A673 (cell line): ENCODE measurements at regions not wholly inside any gene's neighbourhood (a gene's known extent, or its start where the extent isn't known, plus 50 kb on each side); places are given as distances from the start of the nearest gene placed in this dataset.

Source experiments
- BruUV-seq: library from RNA; stranded (reverse); fragments of 400-500 nt; replicated peaks from 2 replicates; lab custom pipeline; 2021; lab: Mats Ljungman, UMichigan
- CTCF ChIA-PET: fragments of 300-600 bp; sonication (Branson Sonifier 250); formaldehyde crosslinking; loops from one replicate; lab custom pipeline; 2022; ENCODE audit warnings: antibody characterized with exemption; lab: Charles Lee
- POLR2A ChIA-PET: fragments of 300-600 bp; sonication (Branson Sonifier 250); formaldehyde crosslinking; loops from one replicate; lab custom pipeline; 2022; ENCODE audit warnings: antibody characterized with exemption; ENCODE audit not compliant: low non-redundant PET; lab: Charles Lee
- DNase-seq: peaks from one replicate; pipeline ENCODE4 v3.0.0-alpha.2; 2015; ENCODE audit warnings: low spot score
- H3K27ac ChIP-seq: fragments of 200-600 bp; sonication (generic); 2 replicates; pipeline ENCODE4 v1.5.1; 2016; ENCODE audit warnings: mixed run types, low read depth, mild to moderate bottlenecking, mixed read lengths, antibody characterized with exemption, low read length; ENCODE audit not compliant: poor library complexity, severe bottlenecking
- H3K27me3 ChIP-seq: fragments of 200-600 bp; sonication (generic); replicated peaks from 2 replicates; pipeline ENCODE4 v1.6.1; 2017; ENCODE audit warnings: mixed run types, low read depth, mild to moderate bottlenecking, mixed read lengths, antibody characterized with exemption, low read length; ENCODE audit not compliant: insufficient read depth, poor library complexity
- H3K36me3 ChIP-seq: fragments of 200-600 bp; sonication (generic); 2 replicates; pipeline ENCODE4 v1.6.1; 2016; ENCODE audit warnings: mixed run types, mild to moderate bottlenecking, mixed read lengths, antibody characterized with exemption, low read length; ENCODE audit not compliant: insufficient read depth, poor library complexity, severe bottlenecking
- H3K4me1 ChIP-seq: fragments of 200-600 bp; sonication (generic); 2 replicates; pipeline ENCODE4 v1.6.1; 2017; ENCODE audit warnings: mixed run types, mild to moderate bottlenecking, mixed read lengths, antibody characterized with exemption, low read length; ENCODE audit not compliant: insufficient read depth, poor library complexity, severe bottlenecking
- H3K4me3 ChIP-seq: fragments of 200-600 bp; sonication (generic); 2 replicates; pipeline ENCODE4 v1.5.1; 2016; ENCODE audit warnings: low read depth, mixed run types, mild to moderate bottlenecking, mixed read lengths, low read length; ENCODE audit not compliant: poor library complexity, severe bottlenecking
- H3K9me3 ChIP-seq: fragments of 200-600 bp; sonication (generic); 2 replicates; pipeline ENCODE4 v1.6.1; 2016; ENCODE audit warnings: mixed run types, low read depth, mild to moderate bottlenecking, mixed read lengths, antibody characterized with exemption, low read length; ENCODE audit not compliant: poor library complexity, severe bottlenecking
- EZH2 ChIP-seq: fragments of 200-600 bp; sonication (generic); IDR thresholded peaks from 2 replicates; pipeline ENCODE4 v1.6.1; 2017; ENCODE audit warnings: borderline replicate concordance, low read depth, mild to moderate bottlenecking, mixed read lengths, antibody characterized with exemption, low read length; ENCODE audit not compliant: poor library complexity, severe bottlenecking
- intact Hi-C: fragments of 100-400 bp; cut with micrococcal nuclease; formaldehyde crosslinking; loops from one replicate; pipeline ENCODE4 v1.10.0; 2022; ENCODE audit not compliant: unreplicated experiment
- TF ChIP-seq, protein P1 (sequence below): fragments of 300-800, 200-600 bp; sonication (generic); conservative IDR thresholded peaks from 2 replicates; pipeline ENCODE4 v1.5.1; 2017; ENCODE audit warnings: low read depth, mild to moderate bottlenecking, antibody characterized with exemption, low read length, moderate library complexity, mixed read lengths

DNA sequence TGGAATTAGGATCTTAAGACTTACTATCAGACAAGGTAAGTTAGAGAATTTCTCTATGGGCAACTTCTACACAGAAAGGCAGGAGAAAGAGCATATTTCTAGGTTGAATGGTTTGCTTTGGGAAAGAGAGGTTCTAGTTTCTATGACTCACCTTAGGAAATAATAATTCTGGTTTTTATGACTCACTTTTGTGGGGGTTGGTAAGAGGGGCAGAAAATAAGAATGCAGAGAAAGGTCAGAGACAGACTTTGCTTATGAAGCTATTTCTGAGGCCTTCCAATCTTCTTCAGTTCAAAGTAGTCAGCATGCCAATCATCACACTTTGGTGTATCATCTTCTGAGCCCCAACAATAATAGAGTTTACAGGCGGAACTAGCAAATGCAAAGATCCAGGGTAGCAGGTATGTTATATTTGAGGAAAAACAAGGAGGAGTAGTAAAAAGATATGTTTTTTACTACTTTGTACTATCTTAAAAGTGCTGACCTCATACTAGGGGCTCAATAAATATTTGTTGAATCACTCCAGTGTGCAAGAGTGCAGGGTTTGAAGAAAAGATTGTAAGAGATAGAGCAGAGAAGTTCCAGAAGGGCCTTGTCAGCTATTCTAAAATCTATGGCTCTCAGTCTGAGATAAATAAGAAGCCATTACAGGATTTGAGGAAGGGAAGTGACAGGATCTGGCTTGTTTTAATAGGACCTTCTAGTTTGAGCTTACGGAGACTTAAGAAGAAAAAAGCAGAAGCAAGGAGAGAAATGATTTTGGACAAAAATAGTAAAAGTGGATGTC lies 56.7 kb upstream of the LRFN5 start:
- no TSS peak for BruUV-seq
- no peak for DNase-seq
- POLR2A ChIA-PET, result no interaction called here
- H3K9me3 ChIP-seq, result no peaks in the 10 kb centered on the region
- H3K27ac ChIP-seq, result no peak overlapping the region
- H3K4me1 ChIP-seq, result no peaks in the 10 kb centered on the region
- CTCF ChIA-PET, result no interaction called here
- intact Hi-C loops, result no loop called here
- H3K4me3 ChIP-seq, result no peak overlapping the region
- TF ChIP-seq, protein P1, sequence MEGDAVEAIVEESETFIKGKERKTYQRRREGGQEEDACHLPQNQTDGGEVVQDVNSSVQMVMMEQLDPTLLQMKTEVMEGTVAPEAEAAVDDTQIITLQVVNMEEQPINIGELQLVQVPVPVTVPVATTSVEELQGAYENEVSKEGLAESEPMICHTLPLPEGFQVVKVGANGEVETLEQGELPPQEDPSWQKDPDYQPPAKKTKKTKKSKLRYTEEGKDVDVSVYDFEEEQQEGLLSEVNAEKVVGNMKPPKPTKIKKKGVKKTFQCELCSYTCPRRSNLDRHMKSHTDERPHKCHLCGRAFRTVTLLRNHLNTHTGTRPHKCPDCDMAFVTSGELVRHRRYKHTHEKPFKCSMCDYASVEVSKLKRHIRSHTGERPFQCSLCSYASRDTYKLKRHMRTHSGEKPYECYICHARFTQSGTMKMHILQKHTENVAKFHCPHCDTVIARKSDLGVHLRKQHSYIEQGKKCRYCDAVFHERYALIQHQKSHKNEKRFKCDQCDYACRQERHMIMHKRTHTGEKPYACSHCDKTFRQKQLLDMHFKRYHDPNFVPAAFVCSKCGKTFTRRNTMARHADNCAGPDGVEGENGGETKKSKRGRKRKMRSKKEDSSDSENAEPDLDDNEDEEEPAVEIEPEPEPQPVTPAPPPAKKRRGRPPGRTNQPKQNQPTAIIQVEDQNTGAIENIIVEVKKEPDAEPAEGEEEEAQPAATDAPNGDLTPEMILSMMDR, result no peak
- no peak for TF ChIP-seq EZH2
- H3K27me3 ChIP-seq, result no peaks in the 10 kb centered on the region
- H3K36me3 ChIP-seq, result no peaks in the 10 kb centered on the region

DNA sequence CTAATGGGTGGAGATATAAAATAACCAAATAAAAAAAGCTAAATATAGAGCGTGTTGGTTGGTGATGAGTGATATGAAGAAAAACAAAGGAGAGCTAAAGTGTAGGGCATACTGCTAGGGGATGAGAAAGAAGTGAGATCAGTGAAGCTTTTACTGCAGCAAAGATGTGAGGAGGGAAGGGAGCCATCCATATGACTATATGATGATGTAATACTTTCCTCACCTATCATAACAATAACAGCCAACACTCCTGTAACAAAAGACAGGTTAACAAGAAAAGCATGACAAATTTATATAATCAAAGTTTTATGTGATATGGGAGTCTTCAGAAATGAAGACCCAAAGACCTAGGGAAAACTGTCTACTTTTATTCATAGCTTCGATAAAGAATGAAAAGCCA lies 57.4 kb upstream of the LRFN5 start:
- Histone ChIP-seq H3K9me3 (no peaks in the 10 kb centered on the region), H3K4me3 (no peak overlapping the region), H3K4me1 (no peaks in the 10 kb centered on the region), H3K27ac (no peak overlapping the region), H3K27me3 (no peaks in the 10 kb centered on the region), H3K36me3 (no peaks in the 10 kb centered on the region)
- no peak for DNase-seq
- POLR2A ChIA-PET, result no interaction called here
- no TSS peak for BruUV-seq
- intact Hi-C loops, result no loop called here
- TF ChIP-seq, protein P1, result no peak
- no peak for TF ChIP-seq EZH2
- CTCF ChIA-PET, result no interaction called here

DNA sequence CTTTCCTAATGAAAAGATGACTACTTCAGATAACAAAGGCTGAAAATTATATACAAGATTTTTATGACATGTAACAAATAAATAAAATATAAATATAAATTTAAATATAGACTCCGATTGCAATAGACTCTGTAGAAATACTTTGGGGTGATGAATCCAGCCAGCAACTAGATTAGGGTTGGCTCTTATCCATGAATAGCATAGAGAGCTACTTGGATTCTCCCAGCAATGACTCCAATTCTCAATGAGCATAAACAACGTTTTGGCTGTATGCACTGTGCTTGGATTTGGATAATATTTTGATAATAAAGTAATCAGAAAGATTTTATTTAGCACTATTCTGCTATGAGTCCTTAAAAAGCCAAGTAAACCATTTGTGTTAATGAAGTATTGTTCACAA lies 58.0 kb upstream of the LRFN5 start:
- ChIA-PET POLR2A (no interaction called here), CTCF (no interaction called here)
- intact Hi-C loops, result no loop called here
- H3K36me3 ChIP-seq, result no peaks in the 10 kb centered on the region
- DNase-seq, result no peak
- H3K4me3 ChIP-seq, result no peak overlapping the region
- no TSS peak for BruUV-seq
- no peaks in the 10 kb centered on the region for H3K4me1 ChIP-seq
- H3K27ac ChIP-seq, result no peak overlapping the region
- TF ChIP-seq EZH2, result no peak
- TF ChIP-seq, protein P1, result no peak
- H3K27me3 ChIP-seq, result no peaks in the 10 kb centered on the region
- no peaks in the 10 kb centered on the region for H3K9me3 ChIP-seq
